Spinal cord (tissue), 9 donors: ENCODE measurements at regions not wholly inside any gene's neighbourhood (a gene's known extent, or its start where the extent isn't known, plus 50 kb on each side); places are given as distances from the start of the nearest gene placed in this dataset.

Source experiments
- DNase-seq, 6 donors: peaks; one replicate each; pipeline versions ENCODE4 v3.0.0 to v3.0.0-alpha.2; 2013 to 2015; ENCODE audit warnings: low spot score in 6 of 6, low read depth in 4 of 6
- H3K27ac ChIP-seq: one replicate; pipeline ENCODE4 v1.5.1; 2013; ENCODE audit warnings: low read depth, low read length, control low read depth
- H3K27me3 ChIP-seq: one replicate; pipeline ENCODE4 v1.6.1; 2013; ENCODE audit warnings: low read length; ENCODE audit not compliant: control insufficient read depth, insufficient read depth
- H3K36me3 ChIP-seq: one replicate; pipeline ENCODE4 v1.6.1; 2013; ENCODE audit warnings: low read length; ENCODE audit not compliant: control insufficient read depth, insufficient read depth
- H3K4me1 ChIP-seq: one replicate; pipeline ENCODE4 v1.6.1; 2013; ENCODE audit warnings: low read length; ENCODE audit not compliant: control insufficient read depth, insufficient read depth
- H3K4me3 ChIP-seq: one replicate; pipeline ENCODE4 v1.5.1; 2013; ENCODE audit warnings: low read depth, low read length, control low read depth
- H3K9me3 ChIP-seq: one replicate; pipeline ENCODE4 v1.6.1; 2013; ENCODE audit warnings: low read length; ENCODE audit not compliant: control insufficient read depth, insufficient read depth
- WGBS: methylation state at CpG from one replicate; pipeline ENCODE4 v1.1.5; 2013; ENCODE audit warnings: missing lambda C conversion rate; ENCODE audit not compliant: insufficient coverage; 5-methylcytosine and 5-hydroxymethylcytosine counted together
- donor health status: healthy.

DNA sequence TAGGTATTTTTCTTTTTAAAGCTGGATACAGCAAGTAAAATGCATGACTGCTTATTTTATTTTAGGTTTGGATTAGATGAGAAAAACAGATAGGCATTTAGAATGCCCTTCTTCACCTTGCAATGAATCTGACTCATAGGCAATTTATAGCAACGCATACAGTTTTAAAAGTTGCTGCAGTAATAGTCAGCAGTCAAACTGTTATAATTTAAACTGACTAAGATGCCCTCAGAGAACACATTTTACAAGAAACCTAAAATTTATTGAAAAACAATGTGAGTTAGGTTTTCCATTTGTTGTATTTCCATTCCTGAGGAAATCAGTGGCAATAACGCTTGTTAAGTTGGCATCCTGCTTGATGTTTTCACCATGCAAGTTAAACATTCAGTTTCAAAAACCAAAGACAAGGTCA is 1128.2 kb upstream of the PCDH9 start:
- H3K9me3 ChIP-seq, result no peaks in the 10 kb centered on the region
- H3K4me1 ChIP-seq, result no peaks in the 10 kb centered on the region
- H3K27me3 ChIP-seq, result no peaks in the 10 kb centered on the region
- peak in 1 of 6 donors; percentile 20 for DNase-seq
- no peak overlapping the region for H3K4me3 ChIP-seq
- WGBS, result no CpG with 5 or more reads among the region's 2 CpGs
- no peaks in the 10 kb centered on the region for H3K36me3 ChIP-seq
- H3K27ac ChIP-seq, result no peak overlapping the region

DNA sequence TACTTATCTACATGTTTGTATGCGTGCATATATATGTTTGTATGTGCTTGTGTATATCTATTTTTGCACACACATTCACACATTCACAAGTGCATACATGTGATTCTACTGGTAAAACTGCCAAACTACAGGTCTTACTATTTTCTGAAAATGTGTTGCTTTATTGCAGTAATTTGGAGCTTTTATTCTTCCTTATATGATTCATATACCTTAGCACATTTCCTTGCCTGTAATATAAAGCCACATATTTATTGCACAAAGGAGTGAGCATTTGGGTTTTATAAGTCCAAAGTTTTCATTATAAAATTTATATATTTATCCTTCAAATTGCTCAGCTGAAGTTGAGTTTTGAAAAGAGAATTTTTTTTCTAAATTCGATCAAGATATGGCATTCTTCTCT is 1120.4 kb upstream of the PCDH9 start:
- H3K4me3 ChIP-seq, result no peak overlapping the region
- H3K9me3 ChIP-seq, result no peaks in the 10 kb centered on the region
- WGBS, result no CpG with 5 or more reads among the region's 2 CpGs
- no peak for DNase-seq
- no peaks in the 10 kb centered on the region for H3K36me3 ChIP-seq
- H3K27ac ChIP-seq, result no peak overlapping the region
- H3K4me1 ChIP-seq, result no peaks in the 10 kb centered on the region
- H3K27me3 ChIP-seq, result no peaks in the 10 kb centered on the region

DNA sequence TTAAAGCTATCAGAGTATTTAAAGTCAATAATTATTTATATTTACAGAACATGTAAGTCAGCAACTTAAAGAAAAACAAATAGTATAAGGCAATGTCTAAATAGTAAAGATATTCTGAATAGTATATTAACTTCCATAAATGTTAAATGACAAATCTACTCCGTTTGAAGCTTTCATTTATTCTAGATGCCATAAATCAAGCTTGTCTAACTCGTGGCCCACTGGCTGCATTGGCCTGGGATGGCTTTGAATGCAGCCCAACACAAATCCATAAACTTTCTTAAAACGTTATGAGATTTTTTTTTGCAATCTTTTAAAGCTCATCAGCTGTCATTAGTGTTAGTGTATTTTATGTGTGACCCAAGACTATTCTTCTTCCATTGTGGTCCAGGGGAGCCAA is 1117.1 kb upstream of the PCDH9 start:
- WGBS, result 60% methylated on average over 2 of the region's 3 CpGs

DNA sequence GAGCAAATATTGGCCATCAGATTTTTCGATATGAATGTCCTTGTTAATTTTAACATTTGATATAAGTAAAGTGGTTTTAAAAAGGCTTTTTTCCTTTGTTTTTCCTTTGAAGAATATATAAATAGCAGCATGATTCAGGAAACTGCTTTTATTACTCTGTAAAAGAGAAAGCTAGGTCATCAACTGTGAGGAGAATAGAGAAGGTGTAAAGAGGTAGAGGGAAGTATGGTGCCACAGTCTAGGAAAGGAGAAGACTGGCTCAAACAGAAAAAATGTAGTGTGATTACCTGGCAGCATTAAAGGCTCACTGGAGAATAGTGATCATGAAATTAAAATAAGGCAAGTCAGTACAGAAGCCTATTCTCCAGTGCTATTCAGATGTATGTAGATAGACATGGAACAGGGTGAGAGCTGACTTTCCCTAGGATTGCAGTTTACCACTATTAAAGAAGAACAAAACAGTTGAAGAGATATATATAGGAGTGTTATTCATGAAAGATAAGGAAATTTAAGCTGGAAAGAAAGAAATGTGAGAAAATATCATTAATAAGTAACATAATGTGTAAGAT is 1115.9 kb upstream of the PCDH9 start:
- no CpG with 5 or more reads among the region's 1 CpG for WGBS
- no peaks in the 10 kb centered on the region for H3K9me3 ChIP-seq
- DNase-seq, result no peak

More for the DNA sequence above, 1117.1 kb upstream of the PCDH9 start:
- Histone ChIP-seq H3K9me3 (no peaks in the 10 kb centered on the region), H3K27ac (no peak overlapping the region), H3K36me3 (no peaks in the 10 kb centered on the region), H3K4me1 (no peaks in the 10 kb centered on the region), H3K27me3 (no peaks in the 10 kb centered on the region), H3K4me3 (no peak overlapping the region)
- DNase-seq, result no peak

DNA sequence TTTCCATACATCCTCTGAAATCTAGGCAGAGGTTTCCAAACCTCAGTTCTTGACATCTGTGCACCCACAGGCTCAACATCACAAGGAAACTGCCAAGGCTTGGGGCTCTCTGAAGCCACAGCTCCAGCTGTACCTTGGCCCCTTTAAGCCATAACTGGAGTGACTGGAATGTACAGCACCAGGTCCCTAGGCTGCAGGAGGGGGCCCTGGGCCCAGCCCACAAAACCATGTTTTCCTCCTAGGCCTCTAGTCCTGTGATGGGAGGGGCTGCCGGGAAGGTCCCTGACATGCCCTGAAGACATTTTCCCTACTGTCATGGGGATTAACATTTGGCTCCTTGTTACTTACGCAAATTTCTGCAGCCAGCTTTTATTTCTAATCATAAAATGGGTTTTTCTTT is 1093.0 kb upstream of the PCDH9 start:
- no peaks in the 10 kb centered on the region for H3K36me3 ChIP-seq
- WGBS, result 100% methylated on average over 2 of the region's 2 CpGs
- no peak overlapping the region for H3K27ac ChIP-seq
- H3K4me3 ChIP-seq, result no peak overlapping the region
- no peaks in the 10 kb centered on the region for H3K4me1 ChIP-seq
- peaks cover 6% of the 10 kb centered on the region for H3K9me3 ChIP-seq
- no peaks in the 10 kb centered on the region for H3K27me3 ChIP-seq
- no peak for DNase-seq

More for the DNA sequence above, 1115.9 kb upstream of the PCDH9 start:
- Histone ChIP-seq H3K36me3 (no peaks in the 10 kb centered on the region), H3K4me3 (no peak overlapping the region), H3K27ac (no peak overlapping the region), H3K27me3 (no peaks in the 10 kb centered on the region), H3K4me1 (no peaks in the 10 kb centered on the region)

DNA sequence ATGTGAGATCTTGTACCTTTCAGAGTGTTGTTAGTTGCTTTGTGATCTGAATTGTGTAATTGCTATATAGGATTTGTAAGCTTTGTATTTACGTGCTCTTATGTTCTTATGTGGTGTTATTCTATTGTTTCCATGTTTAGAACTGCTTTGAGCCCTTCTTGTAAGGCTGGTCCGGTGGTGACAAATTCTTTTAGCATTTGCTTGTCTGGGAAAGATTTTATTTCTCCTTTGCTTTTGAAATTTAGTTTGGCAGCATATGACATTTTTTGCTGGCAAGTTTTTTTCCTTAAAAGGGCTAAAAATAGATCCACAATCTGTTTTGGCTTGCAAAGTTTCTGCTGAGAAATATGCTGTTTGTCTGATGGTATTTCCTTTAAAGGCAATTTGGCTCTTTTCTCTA is 1089.2 kb upstream of the PCDH9 start:
- Histone ChIP-seq H3K4me3 (no peak overlapping the region), H3K36me3 (no peaks in the 10 kb centered on the region), H3K27me3 (no peaks in the 10 kb centered on the region), H3K4me1 (no peaks in the 10 kb centered on the region), H3K27ac (no peak overlapping the region), H3K9me3 (peaks cover 6% of the 10 kb centered on the region)
- DNase-seq, result no peak
- WGBS, result 100% methylated on average over 2 of the region's 2 CpGs

DNA sequence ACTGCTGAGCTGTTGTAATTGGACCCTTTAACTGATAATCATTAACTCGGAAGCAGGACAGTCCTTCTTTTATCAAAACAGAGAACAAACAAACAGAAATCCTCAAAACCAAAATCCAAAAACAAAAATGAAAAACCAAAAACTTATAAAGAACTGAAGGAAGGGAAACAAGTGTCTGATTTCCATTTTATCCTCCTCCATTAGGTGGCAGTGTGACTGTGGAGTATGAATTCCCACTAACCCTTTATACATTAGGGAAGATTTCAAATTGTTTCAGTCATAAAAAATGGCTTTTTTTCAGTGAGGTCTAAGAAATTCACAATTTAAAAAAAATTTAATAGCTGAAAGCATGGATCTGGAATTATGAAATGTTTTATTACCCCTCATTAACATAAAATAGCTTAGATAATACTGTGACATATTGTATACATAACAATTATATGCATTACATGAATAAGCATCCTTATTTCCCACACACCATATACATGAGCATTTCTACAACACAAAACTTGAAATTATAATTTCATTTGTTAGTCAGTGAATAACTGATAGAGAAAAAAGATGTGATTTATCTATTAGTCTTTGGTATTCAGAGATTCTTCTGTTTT is 1074.3 kb upstream of the PCDH9 start:
- Histone ChIP-seq H3K9me3 (no peaks in the 10 kb centered on the region), H3K4me3 (no peak overlapping the region), H3K36me3 (no peaks in the 10 kb centered on the region), H3K27me3 (no peaks in the 10 kb centered on the region), H3K4me1 (no peaks in the 10 kb centered on the region), H3K27ac (no peak overlapping the region)
- peak in 5 of 6 donors; percentile 5 to 56 (median 7) for DNase-seq
- WGBS, result no CpG with 5 or more reads among the region's 1 CpG

DNA sequence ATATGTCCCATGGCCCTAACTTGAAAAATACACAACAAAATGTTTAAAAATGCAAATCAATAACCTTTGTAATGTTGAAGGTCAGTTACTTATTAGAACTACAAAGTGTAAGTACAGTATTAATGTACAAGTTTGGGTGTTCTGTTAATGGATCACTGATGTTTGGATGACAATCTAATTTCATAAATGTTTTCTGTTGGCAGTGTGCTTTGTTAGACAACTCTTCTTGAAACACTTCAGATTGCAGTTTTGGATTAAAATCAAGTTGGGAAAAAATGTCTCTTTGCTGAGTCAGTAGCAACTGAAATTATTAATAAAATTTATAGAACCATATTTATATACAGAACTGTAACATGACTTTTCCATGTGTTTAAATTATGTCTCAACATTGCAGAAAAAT is 1063.5 kb upstream of the PCDH9 start:
- Histone ChIP-seq H3K4me1 (no peaks in the 10 kb centered on the region), H3K9me3 (no peaks in the 10 kb centered on the region), H3K27ac (no peak overlapping the region), H3K27me3 (no peaks in the 10 kb centered on the region), H3K36me3 (no peaks in the 10 kb centered on the region), H3K4me3 (no peak overlapping the region)
- DNase-seq, result no peak

DNA sequence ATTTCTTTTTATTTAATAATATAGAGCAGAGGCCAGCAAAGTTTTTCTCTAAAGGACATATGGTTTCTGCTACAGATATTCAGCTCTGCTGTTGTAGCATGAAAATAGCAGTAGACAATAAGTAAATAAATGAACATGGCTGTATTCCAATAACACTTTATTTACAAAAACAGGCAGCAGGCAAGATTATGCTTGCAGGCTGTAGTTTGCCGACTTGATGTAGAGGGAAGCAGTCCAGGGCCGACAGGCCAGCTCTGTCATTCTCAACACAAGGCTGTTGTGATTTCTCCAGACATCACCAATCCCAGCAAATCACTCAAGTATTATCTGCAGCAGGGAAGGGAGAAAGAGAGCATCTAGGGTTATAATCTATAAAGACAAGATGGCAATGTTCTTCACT is 1062.5 kb upstream of the PCDH9 start:
- Histone ChIP-seq H3K27ac (no peak overlapping the region), H3K36me3 (no peaks in the 10 kb centered on the region), H3K4me1 (no peaks in the 10 kb centered on the region), H3K27me3 (no peaks in the 10 kb centered on the region), H3K9me3 (no peaks in the 10 kb centered on the region), H3K4me3 (no peak overlapping the region)
- no CpG with 5 or more reads among the region's 2 CpGs for WGBS
- peak in 2 of 6 donors; percentile 24 to 54 for DNase-seq

DNA sequence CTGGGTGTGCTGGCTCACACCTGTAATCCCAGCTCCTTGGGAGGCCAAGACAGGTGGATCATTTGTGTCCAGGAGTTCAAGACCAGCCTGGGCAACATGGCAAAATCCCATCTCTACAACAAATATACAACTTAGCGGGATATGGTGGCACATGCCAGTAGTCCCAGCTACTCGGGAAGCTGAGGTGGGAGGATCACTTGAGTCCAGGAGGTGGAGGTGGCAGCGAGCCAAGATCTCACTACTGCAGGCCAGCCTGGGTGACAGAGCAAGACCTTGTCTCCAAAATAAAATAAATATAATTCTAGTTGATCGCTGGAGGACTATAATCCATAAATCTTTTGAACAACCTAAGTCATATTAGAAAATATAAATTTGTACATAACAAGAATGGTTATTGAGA is 1061.5 kb upstream of the PCDH9 start:
- no peaks in the 10 kb centered on the region for H3K36me3 ChIP-seq
- no peak for DNase-seq
- H3K4me3 ChIP-seq, result no peak overlapping the region
- no peaks in the 10 kb centered on the region for H3K9me3 ChIP-seq
- H3K4me1 ChIP-seq, result no peaks in the 10 kb centered on the region
- no peaks in the 10 kb centered on the region for H3K27me3 ChIP-seq
- no peak overlapping the region for H3K27ac ChIP-seq
- WGBS, result no CpG with 5 or more reads among the region's 4 CpGs
